ENCODE measurements at regions not wholly inside any gene's neighbourhood (a gene's known extent, or its start where the extent isn't known, plus 50 kb on each side); places are given as distances from the start of the nearest gene placed in this dataset.

- TF ChIP-seq SUZ12 (IDR thresholded peaks at IDR 0.05; ENCODE audit: unreplicated experiment) (no peak), POLR2AphosphoS5 (IDR thresholded peaks at IDR 0.05; ENCODE audit: low read length) (no peak), POLR2A (IDR thresholded peaks at IDR 0.05; ENCODE audit: low read depth, low read length) (no peak)
- TF ChIP-seq, protein P1, sequence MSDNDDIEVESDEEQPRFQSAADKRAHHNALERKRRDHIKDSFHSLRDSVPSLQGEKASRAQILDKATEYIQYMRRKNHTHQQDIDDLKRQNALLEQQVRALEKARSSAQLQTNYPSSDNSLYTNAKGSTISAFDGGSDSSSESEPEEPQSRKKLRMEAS (IDR thresholded peaks at IDR 0.05; ENCODE audit: low read depth, low read length): no peak
These were observed 98.4 kb upstream of the MANEA start for GRCh38 chr6:95478941-95479340.

All from GM12878 (cell line).